HUES48 (cell line): ENCODE measurements at regions not wholly inside any gene's neighbourhood (a gene's known extent, or its start where the extent isn't known, plus 50 kb on each side); places are given as distances from the start of the nearest gene placed in this dataset.
"Not testable (repeated sequence)": the region's sequence is repeated elsewhere in the genome, so short reads cannot be mapped to it uniquely, and the experiment has no call there.

ENCODE experiments used
- H3K27ac ChIP-seq: one replicate; pipeline ENCODE4 v1.7.0; 2013; ENCODE audit warnings: low read depth, low read length, inconsistent platforms
- H3K27me3 ChIP-seq: 2 replicates; pipeline ENCODE4 v1.6.1; 2013; ENCODE audit warnings: mild to moderate bottlenecking, low read length; ENCODE audit not compliant: control insufficient read depth, insufficient read depth
- H3K36me3 ChIP-seq: 2 replicates; pipeline ENCODE4 v1.6.1; 2013; ENCODE audit warnings: low read length; ENCODE audit not compliant: control insufficient read depth, insufficient read depth
- H3K4me1 ChIP-seq: 2 replicates; pipeline ENCODE4 v1.6.1; 2013; ENCODE audit warnings: mild to moderate bottlenecking, low read length; ENCODE audit not compliant: control insufficient read depth, insufficient read depth
- H3K4me3 ChIP-seq: 2 replicates; pipeline ENCODE4 v1.5.1; 2013; ENCODE audit warnings: mild to moderate bottlenecking, low read depth, low read length
- H3K9ac ChIP-seq: 2 replicates; pipeline ENCODE4 v1.6.1; 2013; ENCODE audit warnings: mild to moderate bottlenecking, low read depth, low read length, moderate library complexity
- H3K9me3 ChIP-seq: 2 replicates; pipeline ENCODE4 v1.6.1; 2013; ENCODE audit warnings: low read length; ENCODE audit not compliant: control insufficient read depth, insufficient read depth

- Histone ChIP-seq H3K4me3 (no peak overlapping the region), H3K27ac (no peak overlapping the region), H3K36me3 (no peaks in the 10 kb centered on the region), H3K27me3 (no peaks in the 10 kb centered on the region), H3K4me1 (no peaks in the 10 kb centered on the region), H3K9me3 (peaks cover 56% of the 10 kb centered on the region), H3K9ac (no peak overlapping the region)
Measured at GRCh38 chr12:47610686-47611252, 95.1 kb downstream of the RPAP3 start.

GRCh38 chr12:47609806-47610205, 96.0 kb downstream of the RPAP3 start:
- Histone ChIP-seq H3K27me3 (no peaks in the 10 kb centered on the region), H3K4me3 (no peak overlapping the region), H3K27ac (no peak overlapping the region), H3K36me3 (no peaks in the 10 kb centered on the region), H3K4me1 (no peaks in the 10 kb centered on the region), H3K9me3 (peaks cover 54% of the 10 kb centered on the region), H3K9ac (no peak overlapping the region)

GRCh38 chr12:47608671-47609070, 97.2 kb downstream of the RPAP3 start:
- H3K27ac ChIP-seq, H3K36me3 ChIP-seq: not testable (repeated sequence)
- peaks cover 42% of the 10 kb centered on the region for H3K9me3 ChIP-seq

GRCh38 chr12:47604221-47604873, 101.5 kb downstream of the RPAP3 start:
- H3K4me1 ChIP-seq = no peaks in the 10 kb centered on the region
- no peak overlapping the region for H3K27ac ChIP-seq
- no peak overlapping the region for H3K9ac ChIP-seq
- no peak overlapping the region for H3K4me3 ChIP-seq
- peaks cover 21% of the 10 kb centered on the region; the same call in 1 of the 2 replicates for H3K9me3 ChIP-seq
- no peaks in the 10 kb centered on the region for H3K27me3 ChIP-seq
- no peaks in the 10 kb centered on the region for H3K36me3 ChIP-seq

More at GRCh38 chr12:47608671-47609070, 97.2 kb downstream of the RPAP3 start:
- not testable (repeated sequence) for H3K27me3 ChIP-seq, H3K4me3 ChIP-seq, H3K9ac ChIP-seq, H3K4me1 ChIP-seq

- Histone ChIP-seq H3K4me1 (no peaks in the 10 kb centered on the region), H3K27ac (no peak overlapping the region), H3K9me3 (peaks cover 14% of the 10 kb centered on the region; the same call in 1 of the 2 replicates), H3K36me3 (no peaks in the 10 kb centered on the region), H3K27me3 (no peaks in the 10 kb centered on the region), H3K4me3 (no peak overlapping the region), H3K9ac (no peak overlapping the region)
Measured at GRCh38 chr12:47602949-47603558, 102.8 kb downstream of the RPAP3 start.

- Histone ChIP-seq H3K4me1 (no peaks in the 10 kb centered on the region), H3K4me3 (no peak overlapping the region), H3K9me3 (peaks cover 8% of the 10 kb centered on the region; the same call in 1 of the 2 replicates), H3K36me3 (no peaks in the 10 kb centered on the region), H3K27ac (no peak overlapping the region), H3K27me3 (no peaks in the 10 kb centered on the region), H3K9ac (no peak overlapping the region)
Measured at GRCh38 chr12:47602325-47602724, 103.5 kb downstream of the RPAP3 start.

GRCh38 chr12:47601071-47601470, 104.8 kb downstream of the RPAP3 start:
- Histone ChIP-seq H3K4me1 (no peaks in the 10 kb centered on the region), H3K36me3 (no peaks in the 10 kb centered on the region), H3K9ac (no peak overlapping the region), H3K27ac (no peak overlapping the region), H3K4me3 (no peak overlapping the region), H3K27me3 (no peaks in the 10 kb centered on the region), H3K9me3 (peaks cover under 1% of the 10 kb centered on the region; the same call in 1 of the 2 replicates)

- Histone ChIP-seq H3K4me1 (0 out of 2 replicates have a peak, but pooled peaks cover 4% of the 10 kb centered on the region), H3K27me3 (no peaks in the 10 kb centered on the region), H3K4me3 (no peak overlapping the region), H3K9ac (no peak overlapping the region), H3K27ac (no peak overlapping the region), H3K9me3 (no peaks in the 10 kb centered on the region), H3K36me3 (no peaks in the 10 kb centered on the region)
Measured at GRCh38 chr12:47591795-47592194, 114.0 kb downstream of the RPAP3 start.

- Histone ChIP-seq H3K4me3 (no peak overlapping the region), H3K4me1 (0 out of 2 replicates have a peak, but pooled peaks cover 4% of the 10 kb centered on the region), H3K27ac (no peak overlapping the region), H3K27me3 (no peaks in the 10 kb centered on the region), H3K9me3 (no peaks in the 10 kb centered on the region), H3K9ac (no peak overlapping the region), H3K36me3 (no peaks in the 10 kb centered on the region)
Measured at GRCh38 chr12:47591361-47591791, 114.5 kb downstream of the RPAP3 start.

- Histone ChIP-seq H3K9ac (no peak overlapping the region), H3K4me3 (no peak overlapping the region), H3K27ac (no peak overlapping the region), H3K9me3 (no peaks in the 10 kb centered on the region), H3K4me1 (0 out of 2 replicates have a peak, but pooled peaks cover 4% of the 10 kb centered on the region), H3K27me3 (no peaks in the 10 kb centered on the region), H3K36me3 (no peaks in the 10 kb centered on the region)
Measured at GRCh38 chr12:47590771-47591360, 115.0 kb downstream of the RPAP3 start.
